Heart right ventricle (tissue), 16 donors: ENCODE measurements at regions not wholly inside any gene's neighbourhood (a gene's known extent, or its start where the extent isn't known, plus 50 kb on each side); places are given as distances from the start of the nearest gene placed in this dataset.

Experiments used
- ATAC-seq, 8 donors: fragments of 200-7000 bp; cut with Tn5 transposase; one replicate each; pipeline ENCODE4 v1.9.1; 2020; ENCODE audit warnings: mild to moderate bottlenecking in 8 of 8, moderate library complexity in 8 of 8, moderate number of reproducible peaks in 1 of 8
- DNase-seq, 2 donors: peaks; one replicate each; pipeline ENCODE4 v3.0.0-alpha.2; 2020
- H3K27ac ChIP-seq, 10 donors: fragments of 200-600 bp; sonication (generic) in 2 of 10; one replicate each; pipeline versions ENCODE4 v1.5.0 to v1.8.0; 2020 to 2022; ENCODE audit warnings: mild to moderate bottlenecking in 3 of 10
- H3K27me3 ChIP-seq, 7 donors: fragments of 200-600 bp; one replicate each; pipeline ENCODE4 v1.8.0; 2021 to 2022; ENCODE audit warnings: mild to moderate bottlenecking in 2 of 7
- H3K36me3 ChIP-seq, 9 donors: fragments of 200-600 bp; sonication (generic) in 1 of 9; one replicate each; pipeline versions ENCODE4 v1.5.0 to v1.8.0; 2020 to 2022; ENCODE audit warnings: mild to moderate bottlenecking in 2 of 9
- H3K4me1 ChIP-seq, 9 donors: fragments of 200-600 bp; sonication (generic) in 1 of 9; one replicate each; pipeline versions ENCODE4 v1.5.0 to v1.8.0; 2020 to 2022; ENCODE audit warnings: mild to moderate bottlenecking in 4 of 9
- H3K4me3 ChIP-seq, 10 donors: fragments of 200-600 bp; sonication (generic) in 2 of 10; one replicate each; pipeline versions ENCODE4 v1.5.0 to v1.8.0; 2020 to 2022; ENCODE audit warnings: mild to moderate bottlenecking in 7 of 10, moderate library complexity in 2 of 10
- H3K9me3 ChIP-seq, 11 donors: fragments of 200-600 bp in 10 of 11; sonication (generic) in 2 of 11; one replicate each; pipeline versions ENCODE4 v1.5.0 to v1.8.0; 2013 to 2022; ENCODE audit warnings: mild to moderate bottlenecking in 2 of 11, control low read depth in 1 of 11, moderate library complexity in 1 of 11
- WGBS, 2 donors: extraction: QIAGEN DNeasy Blood & Tissue Kit; methylation state at CpG; one replicate each; pipeline ENCODE4 v1.1.7; 2013; ENCODE audit warnings: inconsistent platforms in 1 of 2; 5-methylcytosine and 5-hydroxymethylcytosine counted together
- intact Hi-C, 10 donors: fragments of 100-400 bp; cut with DNase I; formaldehyde crosslinking; loops; one replicate each; pipeline versions ENCODE4 v1.11.1 to v1.14.2; 2022
- TF ChIP-seq, protein P1 (sequence below), 9 donors: fragments of 200-600 bp; sonication (generic) in 2 of 9; IDR thresholded peaks; one replicate each; pipeline versions ENCODE4 v1.5.0 to v1.8.0; 2021 to 2022; ENCODE audit warnings: antibody characterized with exemption in 9 of 9, mild to moderate bottlenecking in 5 of 9, moderate library complexity in 1 of 9
- donor health status: Arrhythmogenic right ventricular cardiomyopathy.
- donor health status: ischemic (EF 13 %, LVEDD 7.1; RV severe dilation, severe dysfunction).
- donor health status: healthy with polysubstance abuse.
- donor health status: DM: no; HTN: yes; CAD: no.
- donor health status: DM: no; HTN: no; CAD: no.
- donor health status: ischemic (EF 25% LVEDD 6.9; RV normal size, moderate dysfunction).
- donor health status: ischemic (EF 25% LVEDD 5.7; RV mildly dilated, moderate dysfunction).
- donor health status: healthy.
- donor health status: DM: yes; HTN: yes; CAD: no.
- donor health status: Ischemic cardiomyopathy.
- donor health status: ischemic (EF 35%, LVEDD 5.7; RV mildly dilated, moderate dysfunction).
- donor health status: nonischemic (EF 11% LVEDD 7.7; RV severe dilation, severe dysfunction).
- donor health status: DM: yes; HTN: yes; CAD: no.
- donor health status: PGD.
- donor health status: ischemic (EF 29% LVEDD 5.4; RV normal size, mild dysfunction).
- donor health status: nonischemic (EF 23%, LVEDD 6.1; RV moderate dilation, normal function).

DNA sequence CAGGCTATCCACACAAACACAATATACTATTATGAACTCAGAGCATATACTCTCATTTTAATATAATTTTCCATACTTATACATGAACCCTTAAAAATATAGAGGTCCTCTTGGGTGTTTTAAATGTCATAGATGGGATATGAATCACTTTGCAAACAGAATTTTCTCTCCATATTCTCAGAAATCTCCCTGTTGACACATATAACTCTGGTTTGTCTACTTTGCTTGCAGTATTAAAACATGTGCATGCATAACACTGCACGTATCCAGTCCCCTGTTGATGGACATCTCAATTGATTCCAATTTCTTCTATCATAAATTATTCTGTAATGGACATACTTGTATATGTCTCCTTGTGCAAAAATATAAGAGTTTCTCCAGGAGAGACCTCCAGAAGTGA is 417.5 kb upstream of the TBX3 start:
- no peak for DNase-seq
- Histone ChIP-seq H3K27ac (no peak overlapping the region), H3K4me3 (no peak overlapping the region), H3K9me3 (peaks cover 0 to 12% (median 0%) of the 10 kb centered on the region in 11 donors), H3K27me3 (no peaks in the 10 kb centered on the region), H3K36me3 (no peaks in the 10 kb centered on the region), H3K4me1 (peaks cover 0 to 23% (median 10%) of the 10 kb centered on the region in 9 donors)
- intact Hi-C loops = loop anchor here in 1 of 10 donors (5.0 to 10.0 kb wide), 2 partner anchors 89 to 113 kb away; no protein-coding TSS in a partner anchor
- TF ChIP-seq, protein P1, sequence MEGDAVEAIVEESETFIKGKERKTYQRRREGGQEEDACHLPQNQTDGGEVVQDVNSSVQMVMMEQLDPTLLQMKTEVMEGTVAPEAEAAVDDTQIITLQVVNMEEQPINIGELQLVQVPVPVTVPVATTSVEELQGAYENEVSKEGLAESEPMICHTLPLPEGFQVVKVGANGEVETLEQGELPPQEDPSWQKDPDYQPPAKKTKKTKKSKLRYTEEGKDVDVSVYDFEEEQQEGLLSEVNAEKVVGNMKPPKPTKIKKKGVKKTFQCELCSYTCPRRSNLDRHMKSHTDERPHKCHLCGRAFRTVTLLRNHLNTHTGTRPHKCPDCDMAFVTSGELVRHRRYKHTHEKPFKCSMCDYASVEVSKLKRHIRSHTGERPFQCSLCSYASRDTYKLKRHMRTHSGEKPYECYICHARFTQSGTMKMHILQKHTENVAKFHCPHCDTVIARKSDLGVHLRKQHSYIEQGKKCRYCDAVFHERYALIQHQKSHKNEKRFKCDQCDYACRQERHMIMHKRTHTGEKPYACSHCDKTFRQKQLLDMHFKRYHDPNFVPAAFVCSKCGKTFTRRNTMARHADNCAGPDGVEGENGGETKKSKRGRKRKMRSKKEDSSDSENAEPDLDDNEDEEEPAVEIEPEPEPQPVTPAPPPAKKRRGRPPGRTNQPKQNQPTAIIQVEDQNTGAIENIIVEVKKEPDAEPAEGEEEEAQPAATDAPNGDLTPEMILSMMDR (IDR thresholded peaks at IDR 0.05) = no peak
- ATAC-seq = no peak
- 88 to 96% methylated on average over 1 of the region's 1 CpG for WGBS, 2 donors

- intact Hi-C loops = no loop called here
- peaks cover 0 to 12% (median 0%) of the 10 kb centered on the region in 11 donors for H3K9me3 ChIP-seq
- DNase-seq = peak in 1 of 2 donors; percentile 23
These were observed 413.4 kb upstream of the TBX3 start for GRCh38 chr12:115097416-115097815.

DNA sequence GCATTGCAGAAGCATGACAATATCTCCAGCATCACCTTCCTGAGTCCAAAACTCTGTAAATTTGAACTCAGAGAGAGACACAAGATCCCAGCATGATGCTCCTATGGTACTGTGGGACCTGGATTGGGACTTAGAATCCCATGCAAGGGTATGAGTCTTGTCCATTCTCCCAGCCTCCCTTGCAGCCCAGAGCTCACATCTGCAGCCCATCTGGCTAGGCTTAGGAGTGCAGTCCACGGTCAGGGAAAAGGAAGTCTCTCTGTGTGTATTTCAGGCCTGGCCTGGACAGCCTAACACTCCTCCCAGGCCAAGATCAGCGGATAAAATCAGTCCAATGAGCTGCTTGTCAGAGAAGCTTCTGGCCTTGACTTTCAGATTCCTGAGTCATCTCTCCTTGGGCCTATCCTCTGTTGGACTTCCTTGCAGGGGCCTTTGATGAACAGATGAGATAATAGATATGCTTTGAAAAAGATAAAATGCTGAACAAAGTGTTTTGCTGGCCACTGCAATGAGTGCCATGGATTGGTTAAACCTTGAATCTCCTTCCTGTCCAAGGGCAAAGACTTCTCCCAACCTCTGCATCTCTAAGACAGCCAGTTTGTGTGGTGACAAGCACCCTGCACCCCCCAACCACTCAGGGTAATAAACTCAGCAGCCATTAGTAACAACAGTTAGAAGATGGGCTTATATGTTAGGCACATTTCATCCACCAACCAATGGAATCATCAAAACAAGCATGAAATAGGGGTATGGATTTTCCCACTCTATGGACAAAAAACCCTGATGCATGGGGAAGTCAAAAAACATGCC is 412.8 kb upstream of the TBX3 start:
- Histone ChIP-seq H3K9me3 (peaks cover 0 to 12% (median 0%) of the 10 kb centered on the region in 11 donors), H3K4me3 (no peak overlapping the region), H3K36me3 (no peaks in the 10 kb centered on the region), H3K4me1 (peaks cover 0 to under 1% (median 0%) of the 10 kb centered on the region in 9 donors), H3K27me3 (peaks cover 0 to 4% (median 0%) of the 10 kb centered on the region in 7 donors), H3K27ac (peak overlapping the region in 2 of 10 donors; percentile 6 to 9)
- TF ChIP-seq, protein P1 (IDR thresholded peaks at IDR 0.05) = no peak
- ATAC-seq = peak in 7 of 8 donors; percentile 73 to 92 (median 81)
- 53 to 56% methylated on average over 2 of the region's 2 CpGs for WGBS, 2 donors
- intact Hi-C loops = no loop called here
- peak; percentile 17 for DNase-seq

More at GRCh38 chr12:115097416-115097815, 413.4 kb upstream of the TBX3 start:
- 75 to 89% methylated on average over 5 of the region's 5 CpGs for WGBS, 2 donors
- Histone ChIP-seq H3K36me3 (no peaks in the 10 kb centered on the region), H3K4me1 (peaks cover 0 to 6% (median 0%) of the 10 kb centered on the region in 9 donors), H3K27ac (no peak overlapping the region), H3K27me3 (peaks cover 0 to 4% (median 0%) of the 10 kb centered on the region in 7 donors), H3K4me3 (no peak overlapping the region)
- ATAC-seq = peak in 6 of 8 donors; percentile 53 to 87 (median 75)
- TF ChIP-seq, protein P1 (IDR thresholded peaks at IDR 0.05) = no peak

DNA sequence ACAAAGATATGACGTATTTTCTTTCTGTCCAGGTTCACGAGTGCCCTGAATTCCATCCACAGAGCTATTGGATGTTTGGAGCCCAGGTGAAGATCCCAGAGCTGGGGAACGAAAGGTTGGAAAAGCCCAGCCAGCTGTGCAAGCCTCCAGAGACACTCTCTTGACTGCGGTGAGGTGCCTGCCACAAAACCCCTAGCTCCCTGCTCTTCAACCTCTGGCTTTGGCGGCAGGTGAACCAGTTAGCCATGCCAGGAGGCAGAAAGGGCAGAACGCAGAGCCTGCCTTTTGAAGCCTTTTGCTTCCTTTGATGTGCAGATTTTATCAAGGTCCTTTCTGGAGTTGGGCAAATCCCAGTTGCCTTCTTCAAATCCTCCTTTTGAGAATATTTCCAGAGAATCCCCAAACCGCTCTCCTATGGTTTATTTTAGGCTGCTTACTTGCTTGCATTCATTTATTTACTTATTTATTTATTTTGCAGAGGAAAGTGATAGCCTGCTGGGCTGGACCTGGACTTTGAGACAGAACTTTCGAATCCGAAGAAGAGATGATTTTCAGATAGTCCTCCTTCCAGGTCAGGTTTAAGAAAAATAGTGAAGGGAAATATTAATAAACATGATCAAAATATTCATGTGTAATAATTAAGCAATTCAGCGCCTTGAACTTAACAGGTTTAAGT is 411.2 kb upstream of the TBX3 start:
- H3K9me3 ChIP-seq = peaks cover 0 to 5% (median 0%) of the 10 kb centered on the region in 11 donors
- DNase-seq (no peak), ATAC-seq (no peak)
- no peak overlapping the region for H3K27ac ChIP-seq
- no peak overlapping the region for H3K4me3 ChIP-seq
- peaks cover 0 to 4% (median 0%) of the 10 kb centered on the region in 7 donors for H3K27me3 ChIP-seq
- WGBS, 2 donors = 88 to 91% methylated on average over 10 of the region's 10 CpGs
- TF ChIP-seq, protein P1 (IDR thresholded peaks at IDR 0.05) = no peak
- no peaks in the 10 kb centered on the region for H3K4me1 ChIP-seq
- no peaks in the 10 kb centered on the region for H3K36me3 ChIP-seq
- intact Hi-C loops = no loop called here
